Heart right ventricle (tissue), 16 donors: ENCODE measurements at regions not wholly inside any gene's neighbourhood (a gene's known extent, or its start where the extent isn't known, plus 50 kb on each side); places are given as distances from the start of the nearest gene placed in this dataset.

Source experiments
- ATAC-seq, 8 donors: fragments of 200-7000 bp; cut with Tn5 transposase; one replicate each; pipeline ENCODE4 v1.9.1; 2020; ENCODE audit warnings: mild to moderate bottlenecking in 8 of 8, moderate library complexity in 8 of 8, moderate number of reproducible peaks in 1 of 8
- DNase-seq, 2 donors: peaks; one replicate each; pipeline ENCODE4 v3.0.0-alpha.2; 2020
- H3K27ac ChIP-seq, 10 donors: fragments of 200-600 bp; sonication (generic) in 2 of 10; one replicate each; pipeline versions ENCODE4 v1.5.0 to v1.8.0; 2020 to 2022; ENCODE audit warnings: mild to moderate bottlenecking in 3 of 10
- H3K27me3 ChIP-seq, 7 donors: fragments of 200-600 bp; one replicate each; pipeline ENCODE4 v1.8.0; 2021 to 2022; ENCODE audit warnings: mild to moderate bottlenecking in 2 of 7
- H3K36me3 ChIP-seq, 9 donors: fragments of 200-600 bp; sonication (generic) in 1 of 9; one replicate each; pipeline versions ENCODE4 v1.5.0 to v1.8.0; 2020 to 2022; ENCODE audit warnings: mild to moderate bottlenecking in 2 of 9
- H3K4me1 ChIP-seq, 9 donors: fragments of 200-600 bp; sonication (generic) in 1 of 9; one replicate each; pipeline versions ENCODE4 v1.5.0 to v1.8.0; 2020 to 2022; ENCODE audit warnings: mild to moderate bottlenecking in 4 of 9
- H3K4me3 ChIP-seq, 10 donors: fragments of 200-600 bp; sonication (generic) in 2 of 10; one replicate each; pipeline versions ENCODE4 v1.5.0 to v1.8.0; 2020 to 2022; ENCODE audit warnings: mild to moderate bottlenecking in 7 of 10, moderate library complexity in 2 of 10
- H3K9me3 ChIP-seq, 11 donors: fragments of 200-600 bp in 10 of 11; sonication (generic) in 2 of 11; one replicate each; pipeline versions ENCODE4 v1.5.0 to v1.8.0; 2013 to 2022; ENCODE audit warnings: mild to moderate bottlenecking in 2 of 11, control low read depth in 1 of 11, moderate library complexity in 1 of 11
- WGBS, 2 donors: extraction: QIAGEN DNeasy Blood & Tissue Kit; methylation state at CpG; one replicate each; pipeline ENCODE4 v1.1.7; 2013; ENCODE audit warnings: inconsistent platforms in 1 of 2; 5-methylcytosine and 5-hydroxymethylcytosine counted together
- intact Hi-C, 10 donors: fragments of 100-400 bp; cut with DNase I; formaldehyde crosslinking; loops; one replicate each; pipeline versions ENCODE4 v1.11.1 to v1.14.2; 2022
- TF ChIP-seq, protein P1 (sequence below), 9 donors: fragments of 200-600 bp; sonication (generic) in 2 of 9; IDR thresholded peaks; one replicate each; pipeline versions ENCODE4 v1.5.0 to v1.8.0; 2021 to 2022; ENCODE audit warnings: antibody characterized with exemption in 9 of 9, mild to moderate bottlenecking in 5 of 9, moderate library complexity in 1 of 9
- donor health status: Arrhythmogenic right ventricular cardiomyopathy.
- donor health status: ischemic (EF 13 %, LVEDD 7.1; RV severe dilation, severe dysfunction).
- donor health status: healthy with polysubstance abuse.
- donor health status: DM: no; HTN: yes; CAD: no.
- donor health status: DM: no; HTN: no; CAD: no.
- donor health status: ischemic (EF 25% LVEDD 6.9; RV normal size, moderate dysfunction).
- donor health status: ischemic (EF 25% LVEDD 5.7; RV mildly dilated, moderate dysfunction).
- donor health status: healthy.
- donor health status: DM: yes; HTN: yes; CAD: no.
- donor health status: Ischemic cardiomyopathy.
- donor health status: ischemic (EF 35%, LVEDD 5.7; RV mildly dilated, moderate dysfunction).
- donor health status: nonischemic (EF 11% LVEDD 7.7; RV severe dilation, severe dysfunction).
- donor health status: DM: yes; HTN: yes; CAD: no.
- donor health status: PGD.
- donor health status: ischemic (EF 29% LVEDD 5.4; RV normal size, mild dysfunction).
- donor health status: nonischemic (EF 23%, LVEDD 6.1; RV moderate dilation, normal function).

DNA sequence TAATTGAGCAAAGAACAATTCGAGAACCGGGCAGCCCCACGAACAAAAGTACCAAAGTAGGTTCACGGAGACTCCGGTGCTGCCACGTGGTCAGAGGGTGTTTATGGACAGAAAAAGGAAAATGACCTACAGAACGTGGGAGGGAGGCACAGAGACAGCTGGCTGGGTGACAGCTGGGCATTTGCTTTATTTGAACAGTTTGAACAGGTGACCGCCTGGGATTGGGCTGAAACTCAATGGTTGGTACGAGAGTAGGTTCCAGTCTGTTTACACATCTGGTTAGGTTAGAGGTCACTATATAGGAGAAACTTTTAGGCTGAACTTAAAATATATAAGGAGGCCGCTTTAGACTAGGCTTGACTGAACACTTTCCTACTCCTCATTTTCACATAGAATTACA, 50.6 kb upstream of the CELF2 start:
- peaks cover 0 to 7% (median 0%) of the 10 kb centered on the region in 9 donors for H3K4me1 ChIP-seq
- DNase-seq (no peak), ATAC-seq (no peak)
- H3K27ac ChIP-seq, result no peak overlapping the region
- no peak overlapping the region for H3K4me3 ChIP-seq
- TF ChIP-seq, protein P1, sequence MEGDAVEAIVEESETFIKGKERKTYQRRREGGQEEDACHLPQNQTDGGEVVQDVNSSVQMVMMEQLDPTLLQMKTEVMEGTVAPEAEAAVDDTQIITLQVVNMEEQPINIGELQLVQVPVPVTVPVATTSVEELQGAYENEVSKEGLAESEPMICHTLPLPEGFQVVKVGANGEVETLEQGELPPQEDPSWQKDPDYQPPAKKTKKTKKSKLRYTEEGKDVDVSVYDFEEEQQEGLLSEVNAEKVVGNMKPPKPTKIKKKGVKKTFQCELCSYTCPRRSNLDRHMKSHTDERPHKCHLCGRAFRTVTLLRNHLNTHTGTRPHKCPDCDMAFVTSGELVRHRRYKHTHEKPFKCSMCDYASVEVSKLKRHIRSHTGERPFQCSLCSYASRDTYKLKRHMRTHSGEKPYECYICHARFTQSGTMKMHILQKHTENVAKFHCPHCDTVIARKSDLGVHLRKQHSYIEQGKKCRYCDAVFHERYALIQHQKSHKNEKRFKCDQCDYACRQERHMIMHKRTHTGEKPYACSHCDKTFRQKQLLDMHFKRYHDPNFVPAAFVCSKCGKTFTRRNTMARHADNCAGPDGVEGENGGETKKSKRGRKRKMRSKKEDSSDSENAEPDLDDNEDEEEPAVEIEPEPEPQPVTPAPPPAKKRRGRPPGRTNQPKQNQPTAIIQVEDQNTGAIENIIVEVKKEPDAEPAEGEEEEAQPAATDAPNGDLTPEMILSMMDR (IDR thresholded peaks at IDR 0.05), result no peak
- no peaks in the 10 kb centered on the region for H3K9me3 ChIP-seq
- H3K27me3 ChIP-seq, result no peaks in the 10 kb centered on the region
- intact Hi-C loops, result no loop called here
- H3K36me3 ChIP-seq, result no peaks in the 10 kb centered on the region
- WGBS, 2 donors, result 87 to 94% methylated on average over 10 of the region's 10 CpGs

DNA sequence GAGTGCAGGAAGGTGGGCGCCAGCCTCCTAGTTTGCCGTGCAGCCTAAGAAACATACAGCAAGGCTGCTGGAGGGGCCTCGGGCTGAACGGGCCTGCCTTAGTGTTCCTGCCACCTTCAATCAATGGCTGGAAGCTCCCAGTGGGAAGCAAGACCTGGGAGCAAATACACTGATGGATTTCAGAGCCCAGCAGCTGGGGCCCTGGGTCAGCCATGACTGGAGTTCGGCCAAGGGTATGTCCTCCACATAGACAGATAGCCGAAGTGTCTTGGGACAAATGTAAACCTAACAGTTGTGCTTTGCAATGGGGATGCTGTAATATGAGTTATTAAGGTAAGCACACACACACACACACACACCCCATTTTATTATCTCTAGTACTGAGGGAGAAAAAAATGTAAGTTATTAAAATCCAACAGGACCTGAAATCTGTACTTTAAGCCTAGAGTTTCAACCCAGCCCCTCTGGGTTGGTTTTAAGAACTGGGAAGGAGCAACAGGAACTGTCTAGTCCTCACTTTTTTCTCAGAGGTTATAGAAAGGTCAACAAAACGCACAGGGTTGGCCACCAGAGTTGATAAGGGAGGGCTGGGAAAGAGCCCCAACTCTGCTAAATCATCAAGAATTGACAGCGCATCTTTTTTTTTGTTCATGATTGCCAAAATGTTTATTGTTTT, 50.0 kb upstream of the CELF2 start:
- Histone ChIP-seq H3K36me3 (no peaks in the 10 kb centered on the region), H3K4me1 (peaks cover 0 to 7% (median 0%) of the 10 kb centered on the region in 9 donors), H3K9me3 (no peaks in the 10 kb centered on the region), H3K27ac (no peak overlapping the region), H3K27me3 (no peaks in the 10 kb centered on the region), H3K4me3 (no peak overlapping the region)
- peak in 1 of 8 donors; percentile 37 for ATAC-seq
- intact Hi-C loops, result no loop called here
- WGBS, 2 donors, result 62% methylated on average over 8 of the region's 8 CpGs
- TF ChIP-seq, protein P1 (IDR thresholded peaks at IDR 0.05), result no peak
- DNase-seq, result no peak
